Activated T-helper 17 cell treated with anti-CD3 and anti-CD28 coated beads, Interleukin-2, amount 50 U/mL, for 72 hours (primary cell): ENCODE measurements at regions not wholly inside any gene's neighbourhood (a gene's known extent, or its start where the extent isn't known, plus 50 kb on each side); places are given as distances from the start of the nearest gene placed in this dataset.

ENCODE experiments used
- ATAC-seq: fragments of 150-1000 bp; cut with Tn5 transposase; replicated peaks from 2 replicates; pipeline ENCODE4 v1.10.0; 2021; ENCODE audit warnings: mild to moderate bottlenecking, moderate library complexity
- H3K27ac Mint-ChIP-seq: one replicate; pipeline ENCODE4 v1.8.0; 2022; ENCODE audit warnings: mixed read lengths
- H3K27me3 Mint-ChIP-seq: one replicate; pipeline ENCODE4 v1.8.0; 2022; ENCODE audit warnings: mixed read lengths
- H3K36me3 Mint-ChIP-seq: one replicate; pipeline ENCODE4 v1.8.0; 2022; ENCODE audit warnings: low read depth, mild to moderate bottlenecking, mixed read lengths
- H3K4me1 Mint-ChIP-seq: one replicate; pipeline ENCODE4 v1.8.0; 2022; ENCODE audit warnings: mixed read lengths
- H3K4me3 Mint-ChIP-seq: one replicate; pipeline ENCODE4 v1.8.0; 2022; ENCODE audit warnings: mild to moderate bottlenecking, mixed read lengths
- H3K9me3 Mint-ChIP-seq: one replicate; pipeline ENCODE4 v1.8.0; 2022; ENCODE audit warnings: mixed read lengths

GRCh38 chr21:20800106-20800505, 198.1 kb upstream of the NCAM2 start:
- H3K27me3 Mint-ChIP-seq: no peaks in the 10 kb centered on the region
- ATAC-seq: no peak
- no peaks in the 10 kb centered on the region for H3K4me1 Mint-ChIP-seq
- H3K4me3 Mint-ChIP-seq: no peak overlapping the region
- H3K36me3 Mint-ChIP-seq: no peaks in the 10 kb centered on the region
- H3K9me3 Mint-ChIP-seq: peaks cover 5% of the 10 kb centered on the region
- H3K27ac Mint-ChIP-seq: no peak overlapping the region

- no peak for ATAC-seq
- Mint-ChIP-seq H3K36me3 (no peaks in the 10 kb centered on the region), H3K4me3 (no peak overlapping the region)
Measured at GRCh38 chr21:20802201-20802600, 196.0 kb upstream of the NCAM2 start.

GRCh38 chr21:20802631-20803260, 195.5 kb upstream of the NCAM2 start:
- no peak for ATAC-seq
- no peaks in the 10 kb centered on the region for H3K27me3 Mint-ChIP-seq
- no peaks in the 10 kb centered on the region for H3K4me1 Mint-ChIP-seq
- H3K27ac Mint-ChIP-seq: no peak overlapping the region
- no peaks in the 10 kb centered on the region for H3K36me3 Mint-ChIP-seq
- no peak overlapping the region for H3K4me3 Mint-ChIP-seq
- peaks cover 5% of the 10 kb centered on the region for H3K9me3 Mint-ChIP-seq

More at GRCh38 chr21:20802201-20802600, 196.0 kb upstream of the NCAM2 start:
- Mint-ChIP-seq H3K9me3 (no peaks in the 10 kb centered on the region), H3K27ac (no peak overlapping the region), H3K4me1 (no peaks in the 10 kb centered on the region), H3K27me3 (no peaks in the 10 kb centered on the region)

DNA sequence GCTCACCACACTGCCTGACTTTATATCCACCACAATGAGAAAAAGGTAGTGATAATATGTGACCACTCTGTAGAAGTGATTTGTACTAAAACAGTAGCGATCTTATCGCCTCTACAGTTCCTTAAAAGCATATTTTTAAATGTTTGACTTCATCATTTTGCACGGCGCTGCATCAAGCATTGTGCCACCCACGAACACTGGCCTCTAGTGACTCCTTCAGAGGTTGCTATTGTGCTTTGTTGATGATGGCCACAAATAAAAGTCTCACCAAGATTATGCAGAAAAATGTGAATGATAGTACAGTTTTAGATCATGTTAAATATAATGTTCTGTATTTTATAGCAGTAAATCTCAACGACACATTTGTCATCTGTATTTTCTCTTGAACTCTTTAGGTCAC, 186.5 kb upstream of the NCAM2 start:
- Mint-ChIP-seq H3K4me3 (no peak overlapping the region), H3K27ac (no peak overlapping the region)

GRCh38 chr21:20814090-20814489, 184.1 kb upstream of the NCAM2 start:
- Mint-ChIP-seq H3K27ac (no peak overlapping the region), H3K27me3 (no peaks in the 10 kb centered on the region), H3K9me3 (peaks cover 6% of the 10 kb centered on the region), H3K36me3 (no peaks in the 10 kb centered on the region), H3K4me1 (no peaks in the 10 kb centered on the region), H3K4me3 (no peak overlapping the region)
- no peak for ATAC-seq

More for the DNA sequence above, 186.5 kb upstream of the NCAM2 start:
- Mint-ChIP-seq H3K27me3 (no peaks in the 10 kb centered on the region), H3K4me1 (no peaks in the 10 kb centered on the region), H3K9me3 (peaks cover 11% of the 10 kb centered on the region), H3K36me3 (no peaks in the 10 kb centered on the region)
- ATAC-seq: no peak

GRCh38 chr21:20822666-20823065, 175.5 kb upstream of the NCAM2 start:
- Mint-ChIP-seq H3K27ac (no peak overlapping the region), H3K9me3 (no peaks in the 10 kb centered on the region), H3K27me3 (no peaks in the 10 kb centered on the region), H3K36me3 (no peaks in the 10 kb centered on the region), H3K4me1 (no peaks in the 10 kb centered on the region), H3K4me3 (no peak overlapping the region)
- no peak for ATAC-seq

- no peaks in the 10 kb centered on the region for H3K4me1 Mint-ChIP-seq
- ATAC-seq: no peak
- no peaks in the 10 kb centered on the region for H3K9me3 Mint-ChIP-seq
- H3K27me3 Mint-ChIP-seq: no peaks in the 10 kb centered on the region
- no peak overlapping the region for H3K4me3 Mint-ChIP-seq
- no peaks in the 10 kb centered on the region for H3K36me3 Mint-ChIP-seq
- H3K27ac Mint-ChIP-seq: no peak overlapping the region
Measured at GRCh38 chr21:20852866-20853265, 145.3 kb upstream of the NCAM2 start.

GRCh38 chr21:20856926-20857325, 141.3 kb upstream of the NCAM2 start:
- Mint-ChIP-seq H3K4me3 (no peak overlapping the region), H3K27me3 (no peaks in the 10 kb centered on the region), H3K4me1 (no peaks in the 10 kb centered on the region), H3K36me3 (no peaks in the 10 kb centered on the region), H3K27ac (no peak overlapping the region), H3K9me3 (no peaks in the 10 kb centered on the region)
- no peak for ATAC-seq

GRCh38 chr21:20874202-20874601, 124.0 kb upstream of the NCAM2 start:
- H3K4me1 Mint-ChIP-seq: no peaks in the 10 kb centered on the region
- no peaks in the 10 kb centered on the region for H3K36me3 Mint-ChIP-seq
- H3K27me3 Mint-ChIP-seq: no peaks in the 10 kb centered on the region
- H3K9me3 Mint-ChIP-seq: peaks cover 7% of the 10 kb centered on the region
- no peak for ATAC-seq
- no peak overlapping the region for H3K27ac Mint-ChIP-seq
- H3K4me3 Mint-ChIP-seq: no peak overlapping the region

- peaks cover 3% of the 10 kb centered on the region for H3K9me3 Mint-ChIP-seq
Measured at GRCh38 chr21:20875742-20876141, 122.5 kb upstream of the NCAM2 start.

DNA sequence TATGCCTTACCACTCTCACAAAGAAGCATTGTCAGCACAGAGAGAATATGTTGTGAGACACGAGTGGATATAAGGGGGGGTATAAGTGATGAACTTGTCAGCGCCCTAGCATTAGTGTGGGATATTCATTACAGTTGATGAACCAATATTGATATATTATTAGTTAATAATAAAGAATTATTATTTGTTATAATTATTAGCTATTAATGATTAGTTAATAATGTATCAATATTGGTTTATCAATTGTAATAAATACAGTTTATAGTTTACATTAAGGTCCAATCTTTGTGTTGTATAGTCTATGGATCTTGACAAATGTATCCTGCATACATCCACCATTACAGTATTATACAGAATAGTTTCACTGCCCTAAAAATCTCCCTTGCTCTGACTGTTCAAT, 120.2 kb upstream of the NCAM2 start:
- ATAC-seq: no peak
- H3K4me3 Mint-ChIP-seq: no peak overlapping the region
- H3K27me3 Mint-ChIP-seq: no peaks in the 10 kb centered on the region
- no peak overlapping the region for H3K27ac Mint-ChIP-seq
- no peaks in the 10 kb centered on the region for H3K4me1 Mint-ChIP-seq
- peaks cover 3% of the 10 kb centered on the region for H3K9me3 Mint-ChIP-seq
- H3K36me3 Mint-ChIP-seq: no peaks in the 10 kb centered on the region

More at GRCh38 chr21:20875742-20876141, 122.5 kb upstream of the NCAM2 start:
- no peak for ATAC-seq
- H3K4me3 Mint-ChIP-seq: no peak overlapping the region
- no peaks in the 10 kb centered on the region for H3K4me1 Mint-ChIP-seq
- H3K27ac Mint-ChIP-seq: no peak overlapping the region
- H3K27me3 Mint-ChIP-seq: no peaks in the 10 kb centered on the region
- no peaks in the 10 kb centered on the region for H3K36me3 Mint-ChIP-seq

GRCh38 chr21:20882462-20883407, 115.5 kb upstream of the NCAM2 start:
- no peak overlapping the region for H3K4me3 Mint-ChIP-seq
- H3K9me3 Mint-ChIP-seq: no peaks in the 10 kb centered on the region
- no peaks in the 10 kb centered on the region for H3K4me1 Mint-ChIP-seq
- no peaks in the 10 kb centered on the region for H3K36me3 Mint-ChIP-seq
- H3K27me3 Mint-ChIP-seq: no peaks in the 10 kb centered on the region
- ATAC-seq: no peak
- H3K27ac Mint-ChIP-seq: no peak overlapping the region

- H3K4me1 Mint-ChIP-seq: no peaks in the 10 kb centered on the region
- H3K9me3 Mint-ChIP-seq: no peaks in the 10 kb centered on the region
- H3K36me3 Mint-ChIP-seq: no peaks in the 10 kb centered on the region
- no peak for ATAC-seq
- H3K4me3 Mint-ChIP-seq: no peak overlapping the region
- no peaks in the 10 kb centered on the region for H3K27me3 Mint-ChIP-seq
- no peak overlapping the region for H3K27ac Mint-ChIP-seq
Measured at GRCh38 chr21:20883408-20883800, 114.8 kb upstream of the NCAM2 start.

- H3K27me3 Mint-ChIP-seq: no peaks in the 10 kb centered on the region
- no peak for ATAC-seq
- no peak overlapping the region for H3K4me3 Mint-ChIP-seq
- H3K36me3 Mint-ChIP-seq: no peaks in the 10 kb centered on the region
- no peaks in the 10 kb centered on the region for H3K4me1 Mint-ChIP-seq
- H3K27ac Mint-ChIP-seq: no peak overlapping the region
- peaks cover 3% of the 10 kb centered on the region for H3K9me3 Mint-ChIP-seq
Measured at GRCh38 chr21:20902511-20902910, 95.7 kb upstream of the NCAM2 start.

DNA sequence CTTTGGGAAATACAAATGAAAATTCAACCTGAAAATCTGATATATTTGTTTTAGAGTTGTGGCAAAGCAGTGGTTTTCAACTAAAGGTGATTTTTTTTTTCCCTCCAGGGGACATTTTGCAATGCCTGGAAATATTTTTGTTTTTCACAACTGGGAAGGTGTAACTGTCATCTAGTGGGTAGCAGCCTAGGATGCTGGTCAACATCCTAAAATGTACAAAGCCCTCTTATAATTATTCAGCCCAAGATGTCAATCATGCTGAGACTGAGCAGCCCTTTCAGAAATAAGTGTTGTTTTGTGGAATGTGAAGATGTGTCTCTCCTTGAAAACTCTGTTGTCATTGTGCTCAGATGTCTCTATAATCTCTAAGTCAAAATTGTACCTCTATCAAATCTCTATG, 95.2 kb upstream of the NCAM2 start:
- Mint-ChIP-seq H3K9me3 (peaks cover 3% of the 10 kb centered on the region), H3K27me3 (no peaks in the 10 kb centered on the region), H3K4me3 (no peak overlapping the region), H3K4me1 (no peaks in the 10 kb centered on the region), H3K27ac (no peak overlapping the region), H3K36me3 (no peaks in the 10 kb centered on the region)
- no peak for ATAC-seq
